HT-29 (cell line): ENCODE measurements at regions not wholly inside any gene's neighbourhood (a gene's known extent, or its start where the extent isn't known, plus 50 kb on each side); places are given as distances from the start of the nearest gene placed in this dataset.
"Not testable (repeated sequence)": the region's sequence is repeated elsewhere in the genome, so short reads cannot be mapped to it uniquely, and the experiment has no call there.

Source experiments
- DNase-seq: peaks from one replicate; pipeline ENCODE4 v3.0.0-alpha.2; 2015; ENCODE audit warnings: low spot score

DNA sequence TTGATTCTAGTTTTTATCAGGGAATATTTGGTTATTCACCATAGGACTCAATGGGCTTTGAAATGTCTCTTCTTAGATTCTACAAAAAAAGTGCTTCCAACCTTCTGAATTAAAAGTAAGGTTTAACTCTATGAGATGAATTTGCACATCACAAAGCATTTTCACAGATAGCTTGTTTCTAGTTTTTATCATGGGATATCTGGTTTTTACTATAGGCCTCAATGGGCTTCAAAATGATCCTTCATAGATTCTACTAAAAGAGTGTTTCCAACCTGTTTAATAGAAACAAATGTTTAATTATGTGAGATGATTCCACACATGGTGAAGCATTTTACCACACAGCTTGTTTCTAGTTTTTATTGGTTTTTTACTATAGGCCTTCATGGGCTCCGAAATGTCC is 560.7 kb downstream of the KCNJ18 start:
- no peak for DNase-seq

GRCh38 chr17:22265807-22266206 is 573.5 kb downstream of the KCNJ18 start:
- DNase-seq = no peak

DNA sequence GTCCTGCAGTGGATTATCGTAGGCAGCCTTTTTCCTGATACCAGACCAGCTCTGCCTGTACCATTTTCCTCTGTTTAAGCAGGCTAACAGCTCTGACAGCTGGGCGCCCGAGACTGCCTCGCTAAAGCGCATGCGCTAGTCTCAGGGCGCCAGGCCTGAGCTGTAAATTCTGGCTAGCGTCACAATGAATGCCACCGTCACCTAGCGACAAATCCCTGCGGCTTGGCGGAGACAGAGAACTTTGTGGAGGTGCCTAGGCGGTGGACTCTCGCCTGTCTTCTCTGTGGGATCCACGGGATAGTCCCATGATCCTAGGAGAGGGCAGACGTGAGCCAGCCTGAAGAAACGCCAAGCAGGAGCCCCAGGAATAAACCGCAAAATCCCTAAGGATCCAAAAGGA is 573.9 kb downstream of the KCNJ18 start:
- no peak for DNase-seq

DNA sequence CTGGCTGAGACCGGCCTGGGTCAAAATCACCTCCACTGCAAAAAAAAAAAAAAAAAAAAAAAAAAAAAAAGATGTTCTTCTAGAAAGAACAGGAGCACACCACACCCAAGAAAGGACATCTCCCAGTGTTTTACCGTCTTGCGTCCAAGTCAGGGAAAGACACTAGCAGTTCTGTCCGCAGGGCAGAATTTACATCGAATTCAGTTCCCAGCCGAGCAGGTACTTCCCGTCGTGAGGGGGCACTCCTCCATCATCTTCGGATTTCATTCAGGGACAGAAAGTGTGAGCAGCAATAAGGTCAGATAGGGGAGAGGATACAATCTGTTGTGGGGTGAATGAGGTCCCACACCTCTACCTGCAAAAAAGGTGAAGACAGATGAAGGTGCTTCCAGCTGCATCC is 574.7 kb downstream of the KCNJ18 start:
- no peak for DNase-seq

GRCh38 chr17:22268214-22268911 is 576.0 kb downstream of the KCNJ18 start:
- no peak for DNase-seq

DNA sequence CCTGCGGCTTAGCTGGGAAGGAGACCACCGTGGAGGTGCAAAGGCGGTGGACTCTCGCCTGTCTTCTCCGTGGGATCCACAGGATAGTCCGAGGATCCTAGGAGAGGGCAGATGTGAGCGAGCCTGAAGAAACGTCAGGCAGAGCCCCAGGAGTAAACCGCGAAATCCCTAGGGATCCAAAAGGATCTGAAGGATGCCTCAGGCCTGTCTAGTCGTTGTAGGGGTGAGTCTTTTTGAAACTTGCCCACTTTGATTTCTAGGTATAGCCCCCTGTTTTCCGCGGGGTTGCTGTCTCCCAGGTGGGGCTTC is 576.5 kb downstream of the KCNJ18 start:
- DNase-seq = no peak

- no peak for DNase-seq
These were observed 578.1 kb downstream of the KCNJ18 start for GRCh38 chr17:22270381-22270780.

DNA sequence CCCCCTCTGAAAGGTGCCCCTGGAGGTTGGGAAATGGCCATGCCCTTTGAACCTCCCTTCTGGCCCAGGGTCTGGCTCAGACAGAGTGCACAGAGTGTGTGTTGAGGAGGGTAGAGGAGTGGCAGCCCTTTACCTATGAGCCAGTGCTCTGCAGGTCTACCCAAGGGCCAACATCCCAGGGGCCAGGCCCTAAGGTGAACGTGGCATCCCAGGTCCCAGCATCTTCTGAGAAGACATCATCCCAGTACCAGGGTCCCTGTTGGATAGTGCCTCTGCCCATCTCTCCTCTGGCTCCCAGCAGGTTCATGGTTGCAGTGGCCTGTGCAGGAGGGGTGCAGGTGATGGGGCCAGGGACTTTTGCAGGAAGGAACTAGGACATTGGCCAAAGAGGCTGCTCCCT is 578.5 kb downstream of the KCNJ18 start:
- not testable (repeated sequence) for DNase-seq

DNA sequence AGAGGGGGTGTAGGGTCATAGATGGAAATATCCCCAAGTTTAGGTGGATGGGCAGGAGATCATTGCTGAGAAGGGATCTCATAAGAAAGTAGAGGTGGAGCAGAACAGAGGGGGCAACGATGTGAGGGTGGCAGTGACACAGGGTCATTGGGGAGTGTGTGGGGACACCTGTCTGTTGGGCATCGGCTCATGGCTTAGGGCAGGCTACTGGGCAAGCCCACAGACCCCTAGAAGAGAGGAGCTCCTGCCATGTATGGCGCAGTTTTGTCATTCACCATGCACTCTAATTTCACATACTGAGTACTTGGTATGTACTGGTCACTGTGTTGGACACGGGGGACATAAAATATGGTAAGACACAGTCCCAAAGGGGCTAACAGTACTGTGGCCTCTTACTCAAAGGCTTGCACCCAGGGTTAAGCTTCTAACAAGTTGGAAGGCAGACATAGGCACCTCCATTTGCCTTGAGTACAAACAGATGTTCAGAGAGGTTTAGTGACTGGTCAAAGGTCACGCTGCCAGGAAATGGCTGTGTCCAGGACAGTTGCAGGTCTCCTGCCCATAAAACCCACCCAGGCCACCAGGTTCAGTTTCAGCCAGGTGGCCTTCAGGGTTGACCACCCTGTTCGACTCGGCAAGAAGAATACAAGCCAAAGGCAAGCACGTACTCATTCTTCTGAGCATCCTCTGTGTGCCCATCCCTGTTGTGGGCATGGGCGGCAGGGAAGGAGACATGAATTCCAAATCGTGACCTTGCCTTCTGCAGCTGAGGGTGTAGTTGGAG is 580.2 kb downstream of the KCNJ18 start:
- DNase-seq = no peak

GRCh38 chr17:22273308-22273707 is 581.0 kb downstream of the KCNJ18 start:
- no peak for DNase-seq

DNA sequence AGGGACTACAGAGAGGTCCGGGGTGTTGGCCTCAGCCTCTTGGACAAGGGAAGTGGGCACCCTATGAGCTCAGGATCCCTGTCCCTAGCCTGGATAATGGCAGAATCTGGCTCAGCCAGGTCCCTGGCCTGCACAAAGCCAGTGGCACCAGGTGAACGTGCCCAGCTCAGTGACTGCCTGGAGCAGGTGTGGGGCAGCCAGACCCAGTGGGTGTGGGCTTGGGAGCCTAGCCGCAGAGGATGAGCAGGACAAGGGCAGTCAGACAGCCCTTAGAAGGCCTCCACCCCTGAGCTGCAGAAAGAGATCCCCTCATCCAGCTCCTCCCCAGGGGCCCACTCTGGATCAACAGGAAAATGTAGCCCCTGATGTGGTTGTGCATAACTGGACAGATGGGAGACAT is 585.3 kb downstream of the KCNJ18 start:
- DNase-seq = no peak

DNA sequence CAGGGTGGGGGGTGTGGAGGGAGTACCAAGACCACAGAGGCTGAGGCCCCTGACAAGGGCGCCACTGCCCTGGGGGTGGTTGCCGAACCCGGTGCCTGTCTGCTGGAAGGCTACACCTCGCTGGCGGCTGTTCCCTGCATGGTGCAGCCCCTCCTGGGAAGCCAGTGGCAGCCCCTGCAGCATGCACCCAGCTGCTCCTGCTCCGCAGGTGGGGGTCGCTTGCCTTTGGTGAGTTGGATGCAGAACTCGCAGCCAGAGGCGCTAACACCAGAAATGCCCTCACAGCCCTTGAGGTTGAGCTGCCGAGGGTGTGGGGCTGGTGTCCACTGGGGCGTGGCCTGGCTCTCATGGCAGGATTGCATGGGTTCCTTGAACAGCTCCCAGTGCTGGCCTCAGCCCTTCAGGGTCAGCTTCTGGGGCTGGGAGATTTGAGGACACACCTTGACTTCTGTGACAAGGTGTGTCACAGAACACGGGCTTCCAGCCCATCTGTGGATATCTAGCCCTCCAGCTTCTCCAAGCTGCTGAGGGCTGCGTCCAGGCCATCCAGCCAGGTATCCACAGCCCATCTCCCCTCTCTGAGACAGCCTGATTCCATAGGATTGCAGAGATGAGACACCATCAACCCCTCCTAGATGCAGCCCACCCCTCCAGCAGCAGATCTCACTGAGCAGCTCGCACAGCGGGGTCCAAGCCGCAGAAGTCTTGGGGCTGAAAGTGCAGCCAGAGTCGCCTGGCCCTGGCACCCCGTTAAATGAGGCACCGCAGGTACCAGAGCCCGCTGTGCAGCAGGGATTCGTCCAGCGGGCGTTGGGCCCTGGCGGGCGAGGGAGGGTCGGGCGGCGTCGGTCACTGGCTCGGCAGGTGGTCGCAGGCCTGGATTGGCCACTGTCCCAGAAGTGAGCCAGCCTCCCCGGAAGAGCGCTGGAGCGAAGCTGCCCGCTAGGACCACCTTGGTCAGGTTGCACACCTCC is 586.3 kb downstream of the KCNJ18 start:
- DNase-seq = no peak

- DNase-seq = no peak
These were observed 594.2 kb downstream of the KCNJ18 start for GRCh38 chr17:22286337-22287041.

- DNase-seq = not testable (repeated sequence)
These were observed 606.2 kb downstream of the KCNJ18 start for GRCh38 chr17:22298484-22298951.

DNA sequence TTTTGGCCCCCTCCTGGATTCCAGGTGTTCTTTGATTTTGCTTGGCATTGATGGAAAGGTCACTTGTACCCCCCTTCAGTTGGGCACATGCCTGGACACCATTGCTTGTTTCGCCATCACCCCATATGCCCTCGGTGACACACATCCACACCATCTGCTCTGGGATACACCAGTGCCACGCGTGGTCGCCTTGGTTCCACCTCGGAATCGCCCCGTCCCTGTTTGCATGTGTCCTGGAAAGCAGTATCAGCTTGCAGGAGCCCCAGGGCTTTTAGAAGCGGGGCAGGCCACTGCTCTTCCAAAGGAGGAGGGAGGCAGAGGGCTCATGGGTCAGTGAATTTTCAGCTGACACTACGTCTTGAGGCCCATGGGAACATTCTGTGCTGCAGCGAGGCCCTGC is 607.9 kb downstream of the KCNJ18 start:
- DNase-seq = no peak

GRCh38 chr17:22300731-22301352 is 608.5 kb downstream of the KCNJ18 start:
- DNase-seq = no peak

- DNase-seq = no peak
These were observed 609.0 kb downstream of the KCNJ18 start for GRCh38 chr17:22301353-22301745.

GRCh38 chr17:22303096-22303495 is 610.8 kb downstream of the KCNJ18 start:
- DNase-seq = no peak

DNA sequence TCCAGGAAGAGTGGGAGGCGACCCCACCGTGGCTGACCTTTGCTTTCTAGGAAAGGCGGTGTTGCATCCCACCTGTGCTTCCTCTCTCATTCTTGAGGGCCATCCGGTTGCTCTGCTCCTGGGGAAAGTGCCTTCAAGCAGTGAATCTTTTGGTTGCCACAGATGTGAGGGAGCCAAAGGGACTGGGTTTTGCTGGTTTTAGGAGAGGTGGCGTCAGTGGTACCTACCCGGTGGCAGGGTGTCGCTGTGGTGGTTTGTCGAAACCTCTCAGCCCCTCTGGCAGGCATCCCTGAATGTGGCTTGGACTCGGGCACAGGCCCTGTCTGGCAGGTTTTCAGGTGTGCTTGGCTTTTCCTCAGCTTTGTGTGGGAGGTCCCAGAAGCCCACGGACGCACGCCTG is 611.5 kb downstream of the KCNJ18 start:
- no peak for DNase-seq

GRCh38 chr17:22304667-22305303 is 612.5 kb downstream of the KCNJ18 start:
- DNase-seq = no peak
